ENCODE measurements at regions not wholly inside any gene's neighbourhood (a gene's known extent, or its start where the extent isn't known, plus 50 kb on each side); places are given as distances from the start of the nearest gene placed in this dataset.
"Not testable (repeated sequence)": the region's sequence is repeated elsewhere in the genome, so short reads cannot be mapped to it uniquely, and the experiment has no call there.

- Histone ChIP-seq H3K4me1 (no peaks in the 10 kb centered on the region), H3K36me3 (no peaks in the 10 kb centered on the region), H3K27ac (no peak overlapping the region), H3K27me3 (replicated peaks in 1 of 7) (no peaks in the 10 kb centered on the region), H3K9me3 (no peaks in the 10 kb centered on the region), H3K4me3 (no peak overlapping the region)
- 27 to 78% (median 65%) methylated on average over 1 of the region's 1 CpG for WGBS, 5 donors
- intact Hi-C loops (cut with DNase I; ENCODE audit: low total_unique reads): no loop called here
- TF ChIP-seq CTCF (IDR thresholded peaks at IDR 0.05 in 8 of 11, conservative IDR thresholded peaks at IDR 0.05 in 3 of 11) (no peak), POLR2AphosphoS5 (IDR thresholded peaks at IDR 0.05) (no peak), POLR2A (IDR thresholded peaks at IDR 0.05) (no peak)
- no peak for DNase-seq
These were observed 315.3 kb downstream of the OMA1 start for GRCh38 chr1:58231204-58231603.

GRCh38 chr1:58227604-58228003, 318.9 kb downstream of the OMA1 start:
- TF ChIP-seq POLR2AphosphoS5 (IDR thresholded peaks at IDR 0.05) (no peak), POLR2A (IDR thresholded peaks at IDR 0.05) (no peak), CTCF (IDR thresholded peaks at IDR 0.05 in 8 of 11, conservative IDR thresholded peaks at IDR 0.05 in 3 of 11) (no peak)

GRCh38 chr1:58223522-58223921, 323.0 kb downstream of the OMA1 start:
- no peak for TF ChIP-seq POLR2AphosphoS5 (IDR thresholded peaks at IDR 0.05)
- H3K36me3 ChIP-seq: no peaks in the 10 kb centered on the region
- H3K27me3 ChIP-seq (replicated peaks in 1 of 7): no peaks in the 10 kb centered on the region
- H3K4me3 ChIP-seq: no peak overlapping the region
- no peak for DNase-seq
- intact Hi-C loops (cut with DNase I; ENCODE audit: low total_unique reads): no loop called here
- 73 to 84% (median 81%) methylated on average over 4 of the region's 4 CpGs for WGBS, 5 donors
- no peaks in the 10 kb centered on the region for H3K9me3 ChIP-seq
- no peaks in the 10 kb centered on the region for H3K4me1 ChIP-seq
- H3K27ac ChIP-seq: no peak overlapping the region

More at GRCh38 chr1:58227604-58228003, 318.9 kb downstream of the OMA1 start:
- no peak for DNase-seq
- Histone ChIP-seq H3K27ac (no peak overlapping the region), H3K36me3 (no peaks in the 10 kb centered on the region), H3K9me3 (no peaks in the 10 kb centered on the region), H3K4me1 (no peaks in the 10 kb centered on the region), H3K27me3 (replicated peaks in 1 of 7) (no peaks in the 10 kb centered on the region), H3K4me3 (no peak overlapping the region)
- WGBS, 5 donors: 72 to 90% (median 85%) methylated on average over 3 of the region's 3 CpGs
- intact Hi-C loops (cut with DNase I; ENCODE audit: low total_unique reads): no loop called here

- Histone ChIP-seq H3K27me3 (replicated peaks in 1 of 7) (no peaks in the 10 kb centered on the region), H3K36me3 (no peaks in the 10 kb centered on the region), H3K27ac (no peak overlapping the region), H3K4me3 (no peak overlapping the region), H3K9me3 (peaks cover 0 to 6% (median 0%) of the 10 kb centered on the region in 8 donors), H3K4me1 (no peaks in the 10 kb centered on the region)
- WGBS, 5 donors: 63 to 85% (median 80%) methylated on average over 4 of the region's 4 CpGs
- intact Hi-C loops (cut with DNase I; ENCODE audit: low total_unique reads): no loop called here
- DNase-seq: no peak
- TF ChIP-seq POLR2A (IDR thresholded peaks at IDR 0.05): no peak
- TF ChIP-seq POLR2AphosphoS5 (IDR thresholded peaks at IDR 0.05): no peak
- TF ChIP-seq CTCF (IDR thresholded peaks at IDR 0.05 in 8 of 11, conservative IDR thresholded peaks at IDR 0.05 in 3 of 11): no peak
These were observed 325.6 kb downstream of the OMA1 start for GRCh38 chr1:58220836-58221472.

- H3K36me3 ChIP-seq; H3K4me3 ChIP-seq; H3K27ac ChIP-seq; H3K9me3 ChIP-seq; H3K4me1 ChIP-seq; DNase-seq; intact Hi-C loops (cut with DNase I; ENCODE audit: low total_unique reads); H3K27me3 ChIP-seq (replicated peaks in 1 of 7): not testable (repeated sequence)
- 89 to 100% (median 94%) methylated on average over 3 of the region's 3 CpGs for WGBS, 5 donors
These were observed 330.4 kb downstream of the OMA1 start for GRCh38 chr1:58216169-58216568.

All from spleen (tissue), 11 donors.